Esophagus squamous epithelium (tissue), 5 donors: ENCODE measurements at regions not wholly inside any gene's neighbourhood (a gene's known extent, or its start where the extent isn't known, plus 50 kb on each side); places are given as distances from the start of the nearest gene placed in this dataset.

Experiments
- DNase-seq: peaks from one replicate; lab custom pipeline; 2025; lab: John Stamatoyannopoulos, UW
- H3K27ac ChIP-seq, 4 donors: fragments of 200-600 bp; sonication (generic); one replicate each; pipeline ENCODE4 v1.5.1; 2016 to 2019; ENCODE audit warnings: mild to moderate bottlenecking in 1 of 4
- H3K27me3 ChIP-seq, 4 donors: fragments of 200-600 bp; sonication (generic); 1 replicate in 3 of 4; 2 replicates in 1 of 4; pipeline versions ENCODE4 v1.5.1 to v1.6.0; 2017 to 2021; ENCODE audit warnings: antibody characterized with exemption in 1 of 4
- H3K36me3 ChIP-seq, 3 donors: fragments of 200-600 bp; sonication (generic); one replicate each; pipeline ENCODE4 v1.5.1; 2016 to 2019
- H3K4me1 ChIP-seq, 3 donors: fragments of 200-600 bp; sonication (generic); one replicate each; pipeline ENCODE4 v1.5.1; 2017 to 2019
- H3K4me3 ChIP-seq, 4 donors: fragments of 200-600 bp; sonication (generic); 1 replicate in 3 of 4; 2 replicates in 1 of 4; pipeline ENCODE4 v1.5.1; 2016 to 2019; ENCODE audit warnings: mild to moderate bottlenecking in 2 of 4, moderate library complexity in 1 of 4
- H3K9me3 ChIP-seq, 3 donors: fragments of 200-600 bp; sonication (generic); one replicate each; pipeline ENCODE4 v1.5.1; 2016 to 2019
- POLR2A ChIP-seq, 4 donors: fragments of 450-650 bp; IDR thresholded peaks; one replicate each; pipeline ENCODE4 v1.6.1; 2017; ENCODE audit warnings: antibody characterized with exemption in 4 of 4, mild to moderate bottlenecking in 4 of 4, moderate library complexity in 3 of 4
- WGBS, 2 donors: methylation state at CpG; one replicate each; pipeline ENCODE4 v1.1.5; 2018; 5-methylcytosine and 5-hydroxymethylcytosine counted together
- intact Hi-C: fragments of 100-400 bp; cut with DNase I; formaldehyde crosslinking; loops from one replicate; pipeline ENCODE4 v1.15.0; 2022
- TF ChIP-seq, protein P1 (sequence below), 6 experiments: fragments of 450-650 bp in 4 of 6; fragments of 200-600 bp in 2 of 6; sonication (generic) in 2 of 6; IDR thresholded peaks; one replicate each; pipeline ENCODE4 v1.5.1; 2016 to 2019; ENCODE audit warnings: antibody characterized with exemption in 6 of 6, mild to moderate bottlenecking in 4 of 6, moderate library complexity in 4 of 6
- donor health status: DM: yes; HTN: yes; CAD: no.

DNA sequence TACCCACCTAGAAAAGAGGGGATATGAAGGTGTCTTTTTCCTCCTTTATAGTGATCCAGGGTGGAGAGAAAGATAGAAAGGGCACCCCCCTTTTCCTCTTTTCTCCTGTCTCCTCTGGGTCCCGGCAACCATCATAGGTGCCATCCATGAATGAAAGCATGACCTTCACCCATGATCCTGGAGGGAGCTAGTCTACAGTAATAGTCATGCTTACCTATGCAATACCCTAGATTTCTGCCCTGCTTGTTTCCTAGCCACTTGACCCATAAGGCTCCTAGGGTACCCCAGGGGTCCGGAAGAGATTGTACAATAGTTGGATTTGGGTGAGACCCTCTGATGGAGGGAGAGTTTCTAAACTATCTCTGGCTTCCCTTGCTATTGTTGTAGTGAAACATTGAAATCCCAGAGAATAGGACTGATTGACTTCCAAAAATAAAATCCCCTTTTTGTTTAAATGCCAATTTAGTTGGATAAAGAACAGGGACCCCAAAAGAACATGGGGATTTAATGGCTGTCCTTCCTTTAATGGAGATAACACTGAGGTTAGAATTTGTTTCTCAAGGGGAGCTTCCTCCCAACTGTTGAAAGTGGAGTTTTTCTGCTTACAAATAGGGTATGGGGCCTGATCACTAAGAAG lies 366.8 kb upstream of the KHDRBS2 start:
- intact Hi-C loops, result no loop called here
- Histone ChIP-seq H3K27ac (no peak overlapping the region), H3K36me3 (no peaks in the 10 kb centered on the region), H3K4me1 (no peaks in the 10 kb centered on the region), H3K9me3 (peaks cover 0 to 63% (median 36%) of the 10 kb centered on the region in 3 donors), H3K4me3 (no peak overlapping the region), H3K27me3 (no peaks in the 10 kb centered on the region)
- DNase-seq, result no peak
- TF ChIP-seq, protein P1, sequence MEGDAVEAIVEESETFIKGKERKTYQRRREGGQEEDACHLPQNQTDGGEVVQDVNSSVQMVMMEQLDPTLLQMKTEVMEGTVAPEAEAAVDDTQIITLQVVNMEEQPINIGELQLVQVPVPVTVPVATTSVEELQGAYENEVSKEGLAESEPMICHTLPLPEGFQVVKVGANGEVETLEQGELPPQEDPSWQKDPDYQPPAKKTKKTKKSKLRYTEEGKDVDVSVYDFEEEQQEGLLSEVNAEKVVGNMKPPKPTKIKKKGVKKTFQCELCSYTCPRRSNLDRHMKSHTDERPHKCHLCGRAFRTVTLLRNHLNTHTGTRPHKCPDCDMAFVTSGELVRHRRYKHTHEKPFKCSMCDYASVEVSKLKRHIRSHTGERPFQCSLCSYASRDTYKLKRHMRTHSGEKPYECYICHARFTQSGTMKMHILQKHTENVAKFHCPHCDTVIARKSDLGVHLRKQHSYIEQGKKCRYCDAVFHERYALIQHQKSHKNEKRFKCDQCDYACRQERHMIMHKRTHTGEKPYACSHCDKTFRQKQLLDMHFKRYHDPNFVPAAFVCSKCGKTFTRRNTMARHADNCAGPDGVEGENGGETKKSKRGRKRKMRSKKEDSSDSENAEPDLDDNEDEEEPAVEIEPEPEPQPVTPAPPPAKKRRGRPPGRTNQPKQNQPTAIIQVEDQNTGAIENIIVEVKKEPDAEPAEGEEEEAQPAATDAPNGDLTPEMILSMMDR (IDR thresholded peaks at IDR 0.05), result no peak
- TF ChIP-seq POLR2A (IDR thresholded peaks at IDR 0.05), result no peak
- WGBS, 2 donors, result 79 to 100% methylated on average over 1 to 2 of the region's 2 CpGs

DNA sequence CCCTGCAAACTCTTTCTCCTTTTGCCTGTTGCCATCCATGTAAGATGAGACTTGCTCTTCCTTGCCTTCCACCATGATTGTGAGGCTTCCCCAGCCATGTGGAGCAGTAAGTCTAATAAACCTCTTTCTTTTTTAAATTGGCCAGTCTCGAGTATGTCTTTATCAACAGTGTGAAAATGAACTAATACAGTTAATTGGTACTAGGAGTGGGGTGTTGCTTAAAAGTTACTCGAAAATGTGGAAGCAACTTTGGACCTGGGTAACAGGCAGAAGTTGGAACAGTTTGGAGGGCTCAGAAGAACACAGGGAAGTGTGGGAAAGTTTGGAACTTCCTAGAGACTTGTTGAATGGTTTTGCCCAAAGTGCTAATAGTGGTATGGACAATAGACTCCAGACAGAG lies 359.2 kb upstream of the KHDRBS2 start:
- Histone ChIP-seq H3K9me3 (peaks cover 0 to 43% (median 15%) of the 10 kb centered on the region in 3 donors), H3K4me3 (no peak overlapping the region), H3K4me1 (no peaks in the 10 kb centered on the region), H3K27ac (no peak overlapping the region), H3K27me3 (no peaks in the 10 kb centered on the region), H3K36me3 (no peaks in the 10 kb centered on the region)
- TF ChIP-seq, protein P1 (IDR thresholded peaks at IDR 0.05), result no peak
- no peak for TF ChIP-seq POLR2A (IDR thresholded peaks at IDR 0.05)
- 39 to 42% methylated on average over 2 of the region's 2 CpGs for WGBS, 2 donors
- DNase-seq, result no peak
- intact Hi-C loops, result no loop called here

DNA sequence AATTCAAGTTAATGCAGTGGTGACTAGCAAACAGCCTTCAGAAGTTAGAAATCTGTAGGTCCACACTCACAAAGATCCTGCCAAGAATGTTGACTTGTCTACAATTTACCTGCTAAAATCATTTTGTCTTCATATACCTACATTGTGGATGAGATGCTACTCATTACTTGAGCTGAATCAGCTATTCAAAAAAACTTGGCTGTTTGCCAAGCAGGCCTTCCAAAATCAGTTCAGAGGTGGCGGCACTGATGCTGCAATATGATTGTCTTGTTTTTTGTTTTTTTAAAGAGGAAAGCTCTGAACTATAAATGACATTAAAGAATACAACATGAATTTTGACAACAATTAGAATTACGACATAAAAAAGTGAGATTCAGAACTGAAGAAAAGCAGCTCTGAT lies 354.7 kb upstream of the KHDRBS2 start:
- Histone ChIP-seq H3K36me3 (no peaks in the 10 kb centered on the region), H3K27me3 (no peaks in the 10 kb centered on the region), H3K4me3 (no peak overlapping the region), H3K4me1 (no peaks in the 10 kb centered on the region), H3K9me3 (peaks cover 0 to 11% (median 4%) of the 10 kb centered on the region in 3 donors), H3K27ac (no peak overlapping the region)
- TF ChIP-seq, protein P1 (IDR thresholded peaks at IDR 0.05), result no peak
- no peak for TF ChIP-seq POLR2A (IDR thresholded peaks at IDR 0.05)
- DNase-seq, result no peak
- 52 to 69% methylated on average over 2 of the region's 2 CpGs for WGBS, 2 donors
- intact Hi-C loops, result no loop called here

DNA sequence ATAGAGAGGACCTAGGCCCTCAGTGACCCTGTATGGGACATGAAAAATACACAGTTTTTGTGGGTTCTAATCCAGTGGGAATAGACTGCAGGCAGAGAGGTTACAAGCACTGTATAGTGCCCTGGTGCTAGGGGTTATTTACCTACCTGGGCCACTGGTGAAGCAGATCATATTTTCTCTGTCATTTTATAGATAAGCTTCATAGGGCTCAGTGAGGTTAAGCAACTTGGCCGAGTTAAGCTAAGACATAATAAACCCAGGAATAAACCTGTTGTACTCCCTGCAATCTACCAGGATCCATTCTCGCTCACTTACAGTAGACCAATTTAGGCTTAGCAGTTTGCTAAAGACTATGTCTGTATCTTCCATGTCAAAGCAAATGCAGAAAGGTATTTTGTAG lies 340.6 kb upstream of the KHDRBS2 start:
- Histone ChIP-seq H3K27ac (no peak overlapping the region), H3K4me3 (no peak overlapping the region), H3K9me3 (no peaks in the 10 kb centered on the region), H3K27me3 (no peaks in the 10 kb centered on the region), H3K36me3 (no peaks in the 10 kb centered on the region), H3K4me1 (no peaks in the 10 kb centered on the region)
- 65 to 73% methylated on average over 2 of the region's 2 CpGs for WGBS, 2 donors
- intact Hi-C loops, result no loop called here
- DNase-seq, result no peak
- TF ChIP-seq, protein P1 (IDR thresholded peaks at IDR 0.05), result no peak
- TF ChIP-seq POLR2A (IDR thresholded peaks at IDR 0.05), result no peak

DNA sequence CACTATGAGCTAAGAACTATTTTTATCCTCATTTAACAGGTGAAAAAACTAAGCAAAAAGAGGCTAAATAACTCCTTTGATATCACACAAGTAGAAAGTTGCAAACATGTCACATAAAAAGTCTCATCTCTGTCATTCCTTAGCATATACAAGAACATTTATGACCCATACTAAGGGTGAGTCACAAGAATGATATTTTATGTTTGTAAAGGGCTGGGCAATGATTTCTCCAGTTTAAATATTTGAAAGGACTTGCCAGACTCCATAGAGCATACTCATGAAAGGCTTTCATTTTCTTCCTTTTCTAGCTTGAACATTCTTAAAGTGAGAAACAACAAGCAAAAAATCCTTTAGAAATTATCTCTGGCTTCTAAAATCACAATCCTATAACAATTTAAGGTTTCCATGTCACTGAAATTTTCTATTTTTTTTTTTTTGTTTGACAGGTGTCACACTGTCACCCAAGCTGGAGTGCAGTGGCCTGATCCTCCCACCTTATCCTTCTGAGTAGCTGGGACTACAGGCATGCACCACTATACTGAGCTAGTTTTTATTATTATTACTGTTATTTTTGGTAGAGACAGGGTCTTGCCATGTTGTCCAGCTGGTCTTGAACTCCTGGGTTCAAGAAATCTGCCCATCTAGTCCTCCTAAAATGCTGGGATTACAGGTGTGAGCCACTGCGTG lies 338.0 kb upstream of the KHDRBS2 start:
- TF ChIP-seq POLR2A (IDR thresholded peaks at IDR 0.05), result no peak

More for the DNA sequence above, 338.0 kb upstream of the KHDRBS2 start:
- 80 to 95% methylated on average over 1 of the region's 1 CpG for WGBS, 2 donors
- DNase-seq, result no peak
- Histone ChIP-seq H3K9me3 (no peaks in the 10 kb centered on the region), H3K27me3 (no peaks in the 10 kb centered on the region), H3K36me3 (no peaks in the 10 kb centered on the region), H3K4me1 (no peaks in the 10 kb centered on the region), H3K27ac (no peak overlapping the region), H3K4me3 (no peak overlapping the region)
- intact Hi-C loops, result no loop called here
